GM12872 (cell line): ENCODE measurements at regions not wholly inside any gene's neighbourhood (a gene's known extent, or its start where the extent isn't known, plus 50 kb on each side); places are given as distances from the start of the nearest gene placed in this dataset.
A peak's percentile ranks its signal among the peaks of the same experiment; 100 is the strongest.

Experiments used
- TF ChIP-seq, protein P1 (sequence below): IDR thresholded peaks from 3 replicates; pipeline ENCODE4 v1.5.1; 2011; ENCODE audit warnings: low read depth, mild to moderate bottlenecking, low read length, moderate library complexity; ENCODE audit not compliant: insufficient read depth

DNA sequence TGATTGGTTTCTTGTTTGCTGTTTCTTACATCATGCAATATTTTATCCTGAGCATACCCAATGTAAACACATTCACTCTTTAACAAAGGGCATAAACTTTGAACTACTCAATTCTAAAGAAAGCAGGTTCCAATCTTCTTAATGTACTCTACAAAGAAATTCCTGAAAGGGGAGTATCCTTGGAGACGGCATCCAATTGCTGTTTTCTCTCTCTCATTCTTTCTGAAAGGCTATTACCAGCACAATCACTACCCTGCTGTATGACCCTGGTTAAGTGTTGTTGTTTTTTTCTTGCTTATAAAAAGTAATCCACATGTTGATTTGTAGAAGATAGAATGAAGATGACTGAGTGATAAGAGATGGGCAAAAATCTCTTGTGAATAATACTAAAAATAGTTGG, 176.0 kb downstream of the ZNF365 start:
- TF ChIP-seq, protein P1, sequence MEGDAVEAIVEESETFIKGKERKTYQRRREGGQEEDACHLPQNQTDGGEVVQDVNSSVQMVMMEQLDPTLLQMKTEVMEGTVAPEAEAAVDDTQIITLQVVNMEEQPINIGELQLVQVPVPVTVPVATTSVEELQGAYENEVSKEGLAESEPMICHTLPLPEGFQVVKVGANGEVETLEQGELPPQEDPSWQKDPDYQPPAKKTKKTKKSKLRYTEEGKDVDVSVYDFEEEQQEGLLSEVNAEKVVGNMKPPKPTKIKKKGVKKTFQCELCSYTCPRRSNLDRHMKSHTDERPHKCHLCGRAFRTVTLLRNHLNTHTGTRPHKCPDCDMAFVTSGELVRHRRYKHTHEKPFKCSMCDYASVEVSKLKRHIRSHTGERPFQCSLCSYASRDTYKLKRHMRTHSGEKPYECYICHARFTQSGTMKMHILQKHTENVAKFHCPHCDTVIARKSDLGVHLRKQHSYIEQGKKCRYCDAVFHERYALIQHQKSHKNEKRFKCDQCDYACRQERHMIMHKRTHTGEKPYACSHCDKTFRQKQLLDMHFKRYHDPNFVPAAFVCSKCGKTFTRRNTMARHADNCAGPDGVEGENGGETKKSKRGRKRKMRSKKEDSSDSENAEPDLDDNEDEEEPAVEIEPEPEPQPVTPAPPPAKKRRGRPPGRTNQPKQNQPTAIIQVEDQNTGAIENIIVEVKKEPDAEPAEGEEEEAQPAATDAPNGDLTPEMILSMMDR, result no peak

DNA sequence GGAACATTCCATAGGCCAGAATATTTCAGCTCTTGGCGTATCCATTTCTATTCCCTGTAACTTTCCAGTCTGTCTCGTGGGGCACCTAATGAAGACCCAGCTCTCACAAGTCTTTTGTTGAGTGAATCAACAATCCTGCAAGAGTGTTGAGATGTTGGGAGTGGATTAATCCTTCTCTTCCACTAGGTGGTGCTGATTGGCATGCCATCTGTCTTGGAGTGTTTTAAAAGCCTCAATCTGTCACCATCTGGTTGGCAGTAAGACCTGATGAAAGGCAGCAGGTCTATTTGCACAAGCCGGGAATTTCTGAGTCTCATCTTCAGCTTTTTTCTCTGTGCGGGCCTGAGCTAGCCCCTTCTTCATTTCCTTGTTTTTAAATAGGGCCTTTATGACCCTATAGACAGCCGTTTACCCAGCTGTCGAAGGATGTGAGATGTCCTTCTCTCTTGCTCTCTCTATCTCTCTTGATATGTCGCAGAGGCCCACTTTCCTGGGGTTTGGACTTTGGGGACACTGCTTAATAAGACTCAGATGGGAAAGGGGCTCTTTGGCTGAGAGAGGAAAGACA, 180.5 kb downstream of the ZNF365 start:
- TF ChIP-seq, protein P1, result peak; percentile 75

DNA sequence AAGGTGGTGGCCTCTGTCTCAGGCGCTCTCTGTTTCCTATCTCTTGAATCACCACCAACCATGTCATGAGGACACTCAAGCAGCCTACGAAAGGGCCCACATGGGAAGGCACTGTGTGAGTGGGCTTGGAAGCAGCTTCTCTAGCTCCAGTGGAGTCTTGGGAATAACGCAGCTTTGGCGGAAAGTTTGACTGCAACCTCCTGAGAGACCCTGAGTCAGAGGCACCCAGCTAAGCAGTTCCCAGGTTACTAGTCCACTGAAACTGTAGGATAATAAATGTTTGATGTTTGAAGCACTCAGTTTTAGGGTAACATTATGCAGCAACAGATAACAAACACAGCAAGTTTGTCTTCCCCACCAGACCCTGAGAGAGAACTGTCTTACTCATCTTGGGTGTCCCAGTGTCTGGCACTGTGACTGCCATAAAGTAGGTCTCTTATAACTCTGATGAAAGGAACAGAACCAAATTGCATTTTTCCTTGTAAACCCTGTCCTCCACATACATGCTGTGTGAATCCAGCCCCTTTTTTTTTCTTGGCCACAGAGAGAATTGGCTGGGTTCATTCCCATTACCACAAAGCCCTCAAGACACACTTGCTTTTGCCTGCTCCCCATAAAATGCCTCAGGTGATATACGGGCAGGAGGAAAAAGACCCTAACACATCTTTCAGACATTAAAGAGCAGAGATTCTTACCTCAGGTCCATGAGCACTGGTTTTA, 185.5 kb downstream of the ZNF365 start:
- TF ChIP-seq, protein P1, result no peak

DNA sequence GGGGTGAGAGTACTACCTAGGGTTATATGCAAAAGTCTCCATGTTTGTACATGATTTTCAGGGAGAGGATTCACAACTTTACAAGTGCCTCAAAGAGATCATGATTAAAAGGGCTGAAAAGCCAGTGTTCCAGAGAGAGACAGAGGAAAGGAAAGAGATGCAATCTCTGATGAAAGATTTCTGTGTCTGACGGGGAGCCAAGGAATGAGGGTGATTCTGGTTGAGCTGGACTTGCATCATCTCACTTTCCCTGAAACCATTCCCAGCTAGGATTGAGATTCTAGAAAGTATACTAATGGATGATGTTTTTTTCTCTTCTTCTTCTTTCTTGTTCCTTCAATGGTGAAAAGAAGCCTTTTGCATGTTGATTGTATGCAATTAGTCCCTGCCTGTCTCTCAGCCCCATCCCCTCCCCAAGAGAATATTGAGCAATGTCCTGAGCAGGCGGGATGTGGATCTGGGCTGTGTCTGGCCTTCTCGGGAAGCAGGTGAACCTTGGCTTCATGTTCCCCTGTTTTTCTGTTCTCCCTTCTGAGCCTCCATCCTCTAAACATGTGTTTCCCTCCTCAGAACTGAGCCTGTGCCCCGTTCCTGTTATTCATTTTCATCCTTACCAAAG, 186.1 kb downstream of the ZNF365 start:
- TF ChIP-seq, protein P1, result no peak

DNA sequence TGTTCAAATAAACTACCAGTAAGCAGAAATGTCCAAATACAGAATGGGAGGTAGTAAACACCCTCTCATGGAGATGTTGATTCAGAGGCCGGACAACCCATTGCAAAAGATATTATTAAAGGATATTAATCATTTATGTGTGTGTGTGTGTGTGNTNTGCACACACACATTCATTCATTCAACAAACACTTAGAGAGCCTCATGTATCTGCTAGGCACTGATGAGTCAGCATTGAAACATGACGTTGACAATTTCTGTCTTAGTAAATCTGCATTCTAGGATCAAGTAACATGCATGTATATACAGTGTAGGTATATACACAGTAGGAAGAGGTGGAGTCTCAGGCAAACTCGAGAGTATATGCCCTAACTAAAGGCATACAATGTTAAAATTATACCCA, 187.0 kb downstream of the ZNF365 start:
- TF ChIP-seq, protein P1, result no peak

DNA sequence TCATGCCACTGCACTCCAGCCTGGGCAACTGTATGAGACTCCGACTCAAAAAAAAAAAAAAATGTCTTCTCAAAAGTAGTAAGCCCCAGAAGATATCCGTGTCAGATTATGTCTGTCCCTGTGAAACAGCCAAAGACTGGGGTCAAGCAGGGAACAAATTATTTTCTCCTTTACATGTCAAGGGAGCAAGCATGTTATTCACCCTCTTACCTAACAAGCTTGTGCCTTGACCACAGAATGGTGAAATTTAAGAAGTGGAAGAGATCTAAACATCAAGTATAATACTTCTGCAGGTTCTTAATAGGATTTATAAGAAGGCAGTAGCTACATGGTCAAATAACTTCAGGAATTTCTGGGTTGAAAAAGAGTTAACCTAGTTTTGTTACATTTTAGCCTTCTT, 187.9 kb downstream of the ZNF365 start:
- TF ChIP-seq, protein P1, result no peak

DNA sequence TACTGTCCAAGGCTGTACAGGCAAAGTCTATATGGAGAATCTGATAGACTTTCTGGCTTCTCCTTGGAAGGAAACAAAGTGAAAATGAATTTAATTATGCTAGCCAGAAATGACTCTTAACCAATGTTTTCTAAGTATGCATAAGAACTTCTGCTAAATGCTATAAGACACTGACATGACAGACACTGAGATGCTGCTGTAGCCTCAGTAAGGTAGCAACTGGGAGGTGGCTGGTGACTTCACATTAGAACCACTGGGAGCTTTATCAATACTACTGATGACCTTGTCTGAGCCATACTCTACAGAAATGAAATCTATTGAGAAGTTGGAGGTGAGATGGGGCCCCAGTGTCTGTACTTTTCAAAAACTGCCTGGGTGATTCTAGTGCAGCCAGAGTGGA, 188.6 kb downstream of the ZNF365 start:
- TF ChIP-seq, protein P1, result no peak
